Prostate gland (tissue), 2 donors: ENCODE measurements at regions not wholly inside any gene's neighbourhood (a gene's known extent, or its start where the extent isn't known, plus 50 kb on each side); places are given as distances from the start of the nearest gene placed in this dataset.

ENCODE experiments used
- DNase-seq: peaks from one replicate; pipeline ENCODE4 v3.0.0-alpha.2; 2019; ENCODE audit warnings: low spot score
- H3K27ac ChIP-seq, 2 donors: fragments of 200-600 bp; sonication (generic); 2 replicates each; pipeline ENCODE4 v1.5.1; 2017 to 2019
- H3K27me3 ChIP-seq: fragments of 200-600 bp; sonication (generic); replicated peaks from 2 replicates; pipeline ENCODE4 v1.5.1; 2019; ENCODE audit not compliant: insufficient read depth
- H3K36me3 ChIP-seq, 2 donors: fragments of 200-600 bp; sonication (generic); 1 replicate in 1 of 2; 2 replicates in 1 of 2; pipeline versions ENCODE4 v1.5.1 to v1.8.1; 2017 to 2019
- H3K4me1 ChIP-seq: fragments of 200-600 bp; sonication (generic); replicated peaks from 2 replicates; pipeline ENCODE4 v1.5.1; 2019
- H3K4me3 ChIP-seq, 2 donors: fragments of 200-600 bp; sonication (generic); 2 replicates each; pipeline ENCODE4 v1.5.1; 2017 to 2019
- H3K9me3 ChIP-seq: fragments of 200-600 bp; sonication (generic); 2 replicates; pipeline ENCODE4 v1.5.1; 2017
- POLR2A ChIP-seq: fragments of 450-650 bp; IDR thresholded peaks from one replicate; pipeline ENCODE4 v1.6.1; 2016; ENCODE audit warnings: antibody characterized with exemption, mild to moderate bottlenecking
- POLR2AphosphoS5 ChIP-seq: sonication (generic); formaldehyde crosslinking; IDR thresholded peaks from one replicate; pipeline ENCODE4 v1.6.1; 2017; ENCODE audit warnings: antibody characterized with exemption
- WGBS: methylation state at CpG from one replicate; pipeline ENCODE4 v1.1.5; 2018; 5-methylcytosine and 5-hydroxymethylcytosine counted together
- intact Hi-C: fragments of 100-400 bp; cut with DNase I; formaldehyde crosslinking; loops from one replicate; pipeline ENCODE4 v1.14.2; 2022
- TF ChIP-seq, protein P1 (sequence below), 4 experiments: fragments of 200-600 bp in 2 of 4; fragments of 450-650 bp in 2 of 4; sonication (generic) in 2 of 4; IDR thresholded peaks; 1 replicate in 3 of 4; 2 replicates in 1 of 4; pipeline ENCODE4 v1.5.1; 2016 to 2019; ENCODE audit warnings: antibody characterized with exemption in 4 of 4, mild to moderate bottlenecking in 2 of 4, moderate library complexity in 2 of 4

DNA sequence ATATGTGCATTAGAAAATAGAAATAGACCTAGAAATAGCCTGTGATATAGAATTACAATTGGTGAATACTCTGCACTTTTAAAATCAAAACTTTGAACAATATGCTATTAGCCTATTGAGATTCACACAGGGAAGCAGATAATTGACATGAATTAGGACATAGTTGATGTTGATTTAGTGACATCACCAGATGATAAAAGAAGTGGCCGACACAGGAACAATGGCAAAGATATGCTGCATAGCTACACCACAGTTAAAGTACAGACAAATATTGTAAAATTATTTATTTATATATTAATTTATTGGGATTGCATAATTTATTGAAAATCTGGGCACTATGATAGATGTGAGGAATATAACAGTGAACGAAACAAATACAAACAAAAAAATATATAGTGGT is 261.5 kb upstream of the CCNH start:
- no peaks in the 10 kb centered on the region for H3K9me3 ChIP-seq
- H3K27me3 ChIP-seq = no peaks in the 10 kb centered on the region
- intact Hi-C loops = no loop called here
- no peaks in the 10 kb centered on the region for H3K36me3 ChIP-seq
- TF ChIP-seq POLR2A (no peak), POLR2AphosphoS5 (no peak)
- TF ChIP-seq, protein P1, sequence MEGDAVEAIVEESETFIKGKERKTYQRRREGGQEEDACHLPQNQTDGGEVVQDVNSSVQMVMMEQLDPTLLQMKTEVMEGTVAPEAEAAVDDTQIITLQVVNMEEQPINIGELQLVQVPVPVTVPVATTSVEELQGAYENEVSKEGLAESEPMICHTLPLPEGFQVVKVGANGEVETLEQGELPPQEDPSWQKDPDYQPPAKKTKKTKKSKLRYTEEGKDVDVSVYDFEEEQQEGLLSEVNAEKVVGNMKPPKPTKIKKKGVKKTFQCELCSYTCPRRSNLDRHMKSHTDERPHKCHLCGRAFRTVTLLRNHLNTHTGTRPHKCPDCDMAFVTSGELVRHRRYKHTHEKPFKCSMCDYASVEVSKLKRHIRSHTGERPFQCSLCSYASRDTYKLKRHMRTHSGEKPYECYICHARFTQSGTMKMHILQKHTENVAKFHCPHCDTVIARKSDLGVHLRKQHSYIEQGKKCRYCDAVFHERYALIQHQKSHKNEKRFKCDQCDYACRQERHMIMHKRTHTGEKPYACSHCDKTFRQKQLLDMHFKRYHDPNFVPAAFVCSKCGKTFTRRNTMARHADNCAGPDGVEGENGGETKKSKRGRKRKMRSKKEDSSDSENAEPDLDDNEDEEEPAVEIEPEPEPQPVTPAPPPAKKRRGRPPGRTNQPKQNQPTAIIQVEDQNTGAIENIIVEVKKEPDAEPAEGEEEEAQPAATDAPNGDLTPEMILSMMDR (IDR thresholded peaks at IDR 0.05) = no peak
- WGBS = 65% methylated on average over 2 of the region's 2 CpGs
- no peak for DNase-seq
- H3K4me3 ChIP-seq = no peak overlapping the region
- no peaks in the 10 kb centered on the region for H3K4me1 ChIP-seq
- no peak overlapping the region for H3K27ac ChIP-seq

DNA sequence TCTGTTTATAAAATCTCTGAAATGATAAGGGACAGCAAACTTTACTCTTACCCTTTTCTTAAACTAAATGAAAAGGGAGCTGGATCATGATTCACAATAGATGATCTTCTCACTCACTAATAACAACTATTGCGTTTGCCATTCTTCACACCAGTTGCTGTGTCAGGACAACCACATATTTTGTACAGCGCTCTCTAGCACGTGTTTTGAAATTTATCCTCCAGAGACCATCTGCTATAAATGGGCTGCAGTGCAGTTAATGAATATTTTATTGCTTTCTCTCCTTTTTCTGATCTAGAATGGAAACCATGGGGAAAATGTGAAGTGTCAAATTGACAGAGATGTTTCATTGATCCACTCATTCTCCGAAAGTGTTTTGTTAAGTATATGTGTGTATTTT is 258.4 kb upstream of the CCNH start:
- no peak for DNase-seq

DNA sequence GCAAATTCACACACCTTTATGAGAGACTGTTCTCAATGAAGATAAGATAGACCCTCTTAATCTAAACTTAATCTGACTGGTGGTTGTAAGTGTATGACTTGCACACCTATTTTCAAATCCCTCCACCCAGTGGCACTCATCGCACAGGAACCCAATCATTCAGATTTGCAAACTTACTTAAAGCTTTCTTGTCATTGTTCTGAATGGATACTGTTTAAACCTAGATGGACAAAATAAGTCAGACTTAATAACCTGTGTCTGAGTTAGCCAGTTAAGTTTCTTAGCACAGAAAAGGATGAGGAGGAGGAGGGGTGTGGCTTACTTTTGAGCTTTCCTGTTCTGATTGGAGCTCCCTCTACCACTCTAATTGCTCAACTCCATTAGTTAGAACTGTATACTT is 252.4 kb upstream of the CCNH start:
- no peak for DNase-seq
- no peaks in the 10 kb centered on the region for H3K27me3 ChIP-seq
- WGBS = 85% methylated on average over 1 of the region's 1 CpG
- no peaks in the 10 kb centered on the region for H3K9me3 ChIP-seq
- intact Hi-C loops = no loop called here
- no peak overlapping the region for H3K27ac ChIP-seq
- no peaks in the 10 kb centered on the region for H3K4me1 ChIP-seq
- H3K36me3 ChIP-seq = no peaks in the 10 kb centered on the region
- no peak for TF ChIP-seq POLR2A
- no peak for TF ChIP-seq POLR2AphosphoS5
- TF ChIP-seq, protein P1 (IDR thresholded peaks at IDR 0.05) = no peak
- no peak overlapping the region for H3K4me3 ChIP-seq

More for the DNA sequence above, 258.4 kb upstream of the CCNH start:
- H3K9me3 ChIP-seq = no peaks in the 10 kb centered on the region
- H3K4me1 ChIP-seq = no peaks in the 10 kb centered on the region
- H3K27ac ChIP-seq = no peak overlapping the region
- TF ChIP-seq, protein P1 (IDR thresholded peaks at IDR 0.05) = no peak
- TF ChIP-seq POLR2A = no peak
- no peak for TF ChIP-seq POLR2AphosphoS5
- WGBS = 70% methylated on average over 4 of the region's 4 CpGs
- H3K27me3 ChIP-seq = no peaks in the 10 kb centered on the region
- intact Hi-C loops = no loop called here
- no peaks in the 10 kb centered on the region for H3K36me3 ChIP-seq
- no peak overlapping the region for H3K4me3 ChIP-seq

DNA sequence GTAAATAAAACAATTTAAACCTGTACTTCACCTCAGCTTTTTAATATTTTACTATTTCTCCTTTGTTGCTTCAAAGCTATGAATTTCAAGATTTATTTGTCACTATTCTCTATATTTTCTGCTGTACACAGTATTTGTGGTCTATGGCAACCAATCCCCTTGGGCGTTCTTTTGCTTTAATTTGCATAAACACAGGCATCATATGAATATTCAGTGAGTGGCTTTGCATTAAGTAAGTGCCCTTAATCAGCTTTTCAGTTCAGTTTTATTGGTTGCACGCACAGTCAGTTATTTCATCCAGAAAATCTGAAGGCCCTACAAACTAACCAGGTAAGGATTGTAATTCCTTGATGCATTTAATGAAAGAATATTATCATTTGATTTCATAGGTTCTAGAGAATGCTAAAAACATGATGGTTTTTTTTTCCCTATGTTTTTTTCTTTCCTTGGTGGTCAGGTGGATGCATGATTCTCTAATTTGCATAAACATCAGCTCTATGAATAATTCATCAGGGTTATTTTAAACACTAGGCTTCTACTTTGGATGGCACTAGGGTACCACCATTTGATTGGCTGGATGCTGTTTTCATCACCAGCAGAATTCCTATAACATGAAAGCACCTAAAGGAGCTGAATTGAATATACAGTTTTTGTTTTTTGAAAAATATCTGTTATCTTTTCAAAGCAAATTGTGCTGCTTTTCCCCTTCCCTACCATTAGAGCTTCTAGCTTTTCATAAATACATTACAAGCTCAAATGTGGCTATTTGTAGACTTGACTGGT is 249.2 kb upstream of the CCNH start:
- Histone ChIP-seq H3K9me3 (no peaks in the 10 kb centered on the region), H3K4me3 (no peak overlapping the region), H3K36me3 (no peaks in the 10 kb centered on the region), H3K4me1 (no peaks in the 10 kb centered on the region), H3K27ac (no peak overlapping the region), H3K27me3 (no peaks in the 10 kb centered on the region)
- DNase-seq = no peak
- TF ChIP-seq, protein P1 (IDR thresholded peaks at IDR 0.05) = no peak
- TF ChIP-seq POLR2A (no peak), POLR2AphosphoS5 (no peak)
- 84% methylated on average over 2 of the region's 2 CpGs for WGBS
- intact Hi-C loops = no loop called here

DNA sequence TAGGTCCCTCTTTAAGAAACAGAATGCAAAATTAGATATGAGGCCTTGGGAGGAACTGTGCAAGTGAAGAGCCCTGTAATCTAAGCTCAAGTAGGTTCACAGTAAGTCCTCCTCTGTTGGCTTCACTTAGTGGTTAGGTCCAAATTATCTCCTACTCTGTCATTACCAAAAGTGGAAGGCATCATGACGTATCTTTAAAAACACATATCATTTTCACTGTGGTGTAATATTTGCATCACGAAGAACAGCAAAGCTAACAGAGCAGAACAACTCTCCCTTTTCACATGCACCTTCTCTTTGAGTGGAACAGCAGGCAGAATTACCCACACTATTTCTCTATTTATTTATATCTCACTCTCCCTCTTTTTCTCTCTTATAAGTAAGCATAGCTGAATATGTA is 240.5 kb upstream of the CCNH start:
- WGBS = 92% methylated on average over 2 of the region's 2 CpGs
- TF ChIP-seq POLR2AphosphoS5 (no peak), POLR2A (no peak)
- TF ChIP-seq, protein P1 (IDR thresholded peaks at IDR 0.05) = no peak
- Histone ChIP-seq H3K4me3 (no peak overlapping the region), H3K27me3 (no peaks in the 10 kb centered on the region), H3K4me1 (no peaks in the 10 kb centered on the region), H3K9me3 (no peaks in the 10 kb centered on the region), H3K27ac (no peak overlapping the region), H3K36me3 (no peaks in the 10 kb centered on the region)
- DNase-seq = no peak
- intact Hi-C loops = no loop called here
